HEK293 (cell line): ENCODE measurements at regions not wholly inside any gene's neighbourhood (a gene's known extent, or its start where the extent isn't known, plus 50 kb on each side); places are given as distances from the start of the nearest gene placed in this dataset.

Experiments
- YY1 ChIP-seq: fragments of 450-650 bp; formaldehyde crosslinking; IDR thresholded peaks from 2 replicates; pipeline ENCODE4 v1.5.1; 2018; ENCODE audit warnings: missing biosample characterization, missing genetic modification characterization
- ZNF138 ChIP-seq: fragments of 450-650 bp; formaldehyde crosslinking; IDR thresholded peaks from 2 replicates; pipeline ENCODE4 v1.5.1; 2016; ENCODE audit warnings: missing biosample characterization, missing genetic modification characterization, borderline replicate concordance
- ZNF654 ChIP-seq: fragments of 450-650 bp; formaldehyde crosslinking; IDR thresholded peaks from 2 replicates; pipeline ENCODE4 v1.5.1; 2016; ENCODE audit warnings: low read depth, missing biosample characterization, missing genetic modification characterization
- TF ChIP-seq, protein P1 (sequence below): fragments of 450-650 bp; formaldehyde crosslinking; conservative IDR thresholded peaks from 2 replicates; pipeline ENCODE4 v1.5.1; 2016; ENCODE audit warnings: low read depth, missing biosample characterization, missing genetic modification characterization
- TF ChIP-seq, protein P2 (sequence below): fragments of 450-650 bp; formaldehyde crosslinking; IDR thresholded peaks from 2 replicates; pipeline ENCODE4 v1.5.1; 2016; ENCODE audit warnings: missing biosample characterization, missing genetic modification characterization
- TF ChIP-seq, protein P3 (sequence below): fragments of 450-650 bp; formaldehyde crosslinking; IDR thresholded peaks from 2 replicates; pipeline ENCODE4 v1.5.1; 2016; ENCODE audit warnings: missing biosample characterization, missing genetic modification characterization
- TF ChIP-seq, protein P4 (sequence below): sonication (generic); formaldehyde crosslinking; IDR thresholded peaks from 2 replicates; pipeline ENCODE4 v1.8.1; 2022; ENCODE audit warnings: mild to moderate bottlenecking, moderate library complexity, missing genetic modification reagents

DNA sequence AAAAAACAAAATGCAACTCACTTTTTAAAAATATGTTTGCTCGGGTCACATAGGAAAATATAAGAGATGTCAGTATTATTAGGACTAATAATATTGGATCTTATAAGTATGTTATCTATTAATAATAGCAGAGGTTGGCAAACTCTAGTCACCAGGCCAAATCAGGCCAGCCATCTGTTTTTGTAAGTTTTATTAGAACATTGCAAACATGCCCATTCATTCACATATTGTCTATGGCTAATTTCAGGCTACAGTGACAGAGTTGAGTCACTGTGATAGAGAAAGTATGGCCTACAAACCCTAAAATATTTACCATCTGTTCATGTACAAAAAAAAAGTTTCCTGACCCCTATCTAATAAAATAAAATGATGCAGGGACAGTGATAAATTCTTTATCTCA lies 97.7 kb upstream of the CDH6 start:
- TF ChIP-seq, protein P1, sequence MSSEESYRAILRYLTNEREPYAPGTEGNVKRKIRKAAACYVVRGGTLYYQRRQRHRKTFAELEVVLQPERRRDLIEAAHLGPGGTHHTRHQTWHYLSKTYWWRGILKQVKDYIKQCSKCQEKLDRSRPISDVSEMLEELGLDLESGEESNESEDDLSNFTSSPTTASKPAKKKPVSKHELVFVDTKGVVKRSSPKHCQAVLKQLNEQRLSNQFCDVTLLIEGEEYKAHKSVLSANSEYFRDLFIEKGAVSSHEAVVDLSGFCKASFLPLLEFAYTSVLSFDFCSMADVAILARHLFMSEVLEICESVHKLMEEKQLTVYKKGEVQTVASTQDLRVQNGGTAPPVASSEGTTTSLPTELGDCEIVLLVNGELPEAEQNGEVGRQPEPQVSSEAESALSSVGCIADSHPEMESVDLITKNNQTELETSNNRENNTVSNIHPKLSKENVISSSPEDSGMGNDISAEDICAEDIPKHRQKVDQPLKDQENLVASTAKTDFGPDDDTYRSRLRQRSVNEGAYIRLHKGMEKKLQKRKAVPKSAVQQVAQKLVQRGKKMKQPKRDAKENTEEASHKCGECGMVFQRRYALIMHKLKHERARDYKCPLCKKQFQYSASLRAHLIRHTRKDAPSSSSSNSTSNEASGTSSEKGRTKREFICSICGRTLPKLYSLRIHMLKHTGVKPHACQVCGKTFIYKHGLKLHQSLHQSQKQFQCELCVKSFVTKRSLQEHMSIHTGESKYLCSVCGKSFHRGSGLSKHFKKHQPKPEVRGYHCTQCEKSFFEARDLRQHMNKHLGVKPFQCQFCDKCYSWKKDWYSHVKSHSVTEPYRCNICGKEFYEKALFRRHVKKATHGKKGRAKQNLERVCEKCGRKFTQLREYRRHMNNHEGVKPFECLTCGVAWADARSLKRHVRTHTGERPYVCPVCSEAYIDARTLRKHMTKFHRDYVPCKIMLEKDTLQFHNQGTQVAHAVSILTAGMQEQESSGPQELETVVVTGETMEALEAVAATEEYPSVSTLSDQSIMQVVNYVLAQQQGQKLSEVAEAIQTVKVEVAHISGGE (tag by site-specific recombination) = no peak
- TF ChIP-seq ZNF654 (no peak), ZNF138 (tag by site-specific recombination) (no peak), YY1 (no peak)
- TF ChIP-seq, protein P2, sequence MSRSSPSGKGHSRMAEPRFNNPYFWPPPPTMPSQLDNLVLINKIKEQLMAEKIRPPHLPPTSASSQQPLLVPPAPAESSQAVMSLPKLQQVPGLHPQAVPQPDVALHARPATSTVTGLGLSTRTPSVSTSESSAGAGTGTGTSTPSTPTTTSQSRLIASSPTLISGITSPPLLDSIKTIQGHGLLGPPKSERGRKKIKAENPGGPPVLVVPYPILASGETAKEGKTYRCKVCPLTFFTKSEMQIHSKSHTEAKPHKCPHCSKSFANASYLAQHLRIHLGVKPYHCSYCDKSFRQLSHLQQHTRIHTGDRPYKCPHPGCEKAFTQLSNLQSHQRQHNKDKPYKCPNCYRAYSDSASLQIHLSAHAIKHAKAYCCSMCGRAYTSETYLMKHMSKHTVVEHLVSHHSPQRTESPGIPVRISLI (tag by site-specific recombination) = no peak
- TF ChIP-seq, protein P3, sequence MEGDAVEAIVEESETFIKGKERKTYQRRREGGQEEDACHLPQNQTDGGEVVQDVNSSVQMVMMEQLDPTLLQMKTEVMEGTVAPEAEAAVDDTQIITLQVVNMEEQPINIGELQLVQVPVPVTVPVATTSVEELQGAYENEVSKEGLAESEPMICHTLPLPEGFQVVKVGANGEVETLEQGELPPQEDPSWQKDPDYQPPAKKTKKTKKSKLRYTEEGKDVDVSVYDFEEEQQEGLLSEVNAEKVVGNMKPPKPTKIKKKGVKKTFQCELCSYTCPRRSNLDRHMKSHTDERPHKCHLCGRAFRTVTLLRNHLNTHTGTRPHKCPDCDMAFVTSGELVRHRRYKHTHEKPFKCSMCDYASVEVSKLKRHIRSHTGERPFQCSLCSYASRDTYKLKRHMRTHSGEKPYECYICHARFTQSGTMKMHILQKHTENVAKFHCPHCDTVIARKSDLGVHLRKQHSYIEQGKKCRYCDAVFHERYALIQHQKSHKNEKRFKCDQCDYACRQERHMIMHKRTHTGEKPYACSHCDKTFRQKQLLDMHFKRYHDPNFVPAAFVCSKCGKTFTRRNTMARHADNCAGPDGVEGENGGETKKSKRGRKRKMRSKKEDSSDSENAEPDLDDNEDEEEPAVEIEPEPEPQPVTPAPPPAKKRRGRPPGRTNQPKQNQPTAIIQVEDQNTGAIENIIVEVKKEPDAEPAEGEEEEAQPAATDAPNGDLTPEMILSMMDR (tag by site-specific recombination) = no peak
- TF ChIP-seq, protein P4, sequence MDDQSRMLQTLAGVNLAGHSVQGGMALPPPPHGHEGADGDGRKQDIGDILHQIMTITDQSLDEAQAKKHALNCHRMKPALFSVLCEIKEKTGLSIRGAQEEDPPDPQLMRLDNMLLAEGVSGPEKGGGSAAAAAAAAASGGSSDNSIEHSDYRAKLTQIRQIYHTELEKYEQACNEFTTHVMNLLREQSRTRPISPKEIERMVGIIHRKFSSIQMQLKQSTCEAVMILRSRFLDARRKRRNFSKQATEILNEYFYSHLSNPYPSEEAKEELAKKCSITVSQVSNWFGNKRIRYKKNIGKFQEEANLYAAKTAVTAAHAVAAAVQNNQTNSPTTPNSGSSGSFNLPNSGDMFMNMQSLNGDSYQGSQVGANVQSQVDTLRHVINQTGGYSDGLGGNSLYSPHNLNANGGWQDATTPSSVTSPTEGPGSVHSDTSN (CRISPR knock-in tag) = no peak
